ENCODE measurements at regions not wholly inside any gene's neighbourhood (a gene's known extent, or its start where the extent isn't known, plus 50 kb on each side); places are given as distances from the start of the nearest gene placed in this dataset.

DNA sequence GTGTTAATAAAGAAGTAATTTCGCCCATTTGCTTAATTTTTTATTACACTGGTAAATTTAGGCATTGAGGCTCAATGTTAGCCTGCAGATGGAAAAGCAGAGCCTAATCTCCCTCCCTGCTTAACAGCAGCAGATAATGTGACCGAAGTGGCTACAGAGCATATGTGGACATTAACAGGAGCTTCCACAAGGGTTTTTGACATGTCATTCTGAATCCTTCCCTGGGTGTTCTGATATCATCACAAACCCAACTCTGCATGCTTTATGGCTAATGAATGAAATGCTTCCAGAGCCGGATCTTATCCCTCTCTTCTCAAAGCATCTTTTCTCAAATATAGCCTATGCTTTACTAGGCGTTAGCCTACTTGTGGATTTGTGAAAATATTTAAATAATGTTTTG is 208.6 kb downstream of the CAAP1 start:
- no peak for TF ChIP-seq POLR2A (IDR thresholded peaks at IDR 0.05)
- TF ChIP-seq, protein P1, sequence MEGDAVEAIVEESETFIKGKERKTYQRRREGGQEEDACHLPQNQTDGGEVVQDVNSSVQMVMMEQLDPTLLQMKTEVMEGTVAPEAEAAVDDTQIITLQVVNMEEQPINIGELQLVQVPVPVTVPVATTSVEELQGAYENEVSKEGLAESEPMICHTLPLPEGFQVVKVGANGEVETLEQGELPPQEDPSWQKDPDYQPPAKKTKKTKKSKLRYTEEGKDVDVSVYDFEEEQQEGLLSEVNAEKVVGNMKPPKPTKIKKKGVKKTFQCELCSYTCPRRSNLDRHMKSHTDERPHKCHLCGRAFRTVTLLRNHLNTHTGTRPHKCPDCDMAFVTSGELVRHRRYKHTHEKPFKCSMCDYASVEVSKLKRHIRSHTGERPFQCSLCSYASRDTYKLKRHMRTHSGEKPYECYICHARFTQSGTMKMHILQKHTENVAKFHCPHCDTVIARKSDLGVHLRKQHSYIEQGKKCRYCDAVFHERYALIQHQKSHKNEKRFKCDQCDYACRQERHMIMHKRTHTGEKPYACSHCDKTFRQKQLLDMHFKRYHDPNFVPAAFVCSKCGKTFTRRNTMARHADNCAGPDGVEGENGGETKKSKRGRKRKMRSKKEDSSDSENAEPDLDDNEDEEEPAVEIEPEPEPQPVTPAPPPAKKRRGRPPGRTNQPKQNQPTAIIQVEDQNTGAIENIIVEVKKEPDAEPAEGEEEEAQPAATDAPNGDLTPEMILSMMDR (IDR thresholded peaks at IDR 0.05): no peak
- 78 to 81% methylated on average over 4 of the region's 4 CpGs for WGBS, 2 donors
- Histone ChIP-seq H3K9me3 (no peaks in the 10 kb centered on the region), H3K36me3 (no peaks in the 10 kb centered on the region), H3K27ac (no peak overlapping the region), H3K27me3 (no peaks in the 10 kb centered on the region), H3K4me1 (no peaks in the 10 kb centered on the region), H3K4me3 (no peak overlapping the region)
- intact Hi-C loops (cut with DNase I): no loop called here
- no peak for DNase-seq

DNA sequence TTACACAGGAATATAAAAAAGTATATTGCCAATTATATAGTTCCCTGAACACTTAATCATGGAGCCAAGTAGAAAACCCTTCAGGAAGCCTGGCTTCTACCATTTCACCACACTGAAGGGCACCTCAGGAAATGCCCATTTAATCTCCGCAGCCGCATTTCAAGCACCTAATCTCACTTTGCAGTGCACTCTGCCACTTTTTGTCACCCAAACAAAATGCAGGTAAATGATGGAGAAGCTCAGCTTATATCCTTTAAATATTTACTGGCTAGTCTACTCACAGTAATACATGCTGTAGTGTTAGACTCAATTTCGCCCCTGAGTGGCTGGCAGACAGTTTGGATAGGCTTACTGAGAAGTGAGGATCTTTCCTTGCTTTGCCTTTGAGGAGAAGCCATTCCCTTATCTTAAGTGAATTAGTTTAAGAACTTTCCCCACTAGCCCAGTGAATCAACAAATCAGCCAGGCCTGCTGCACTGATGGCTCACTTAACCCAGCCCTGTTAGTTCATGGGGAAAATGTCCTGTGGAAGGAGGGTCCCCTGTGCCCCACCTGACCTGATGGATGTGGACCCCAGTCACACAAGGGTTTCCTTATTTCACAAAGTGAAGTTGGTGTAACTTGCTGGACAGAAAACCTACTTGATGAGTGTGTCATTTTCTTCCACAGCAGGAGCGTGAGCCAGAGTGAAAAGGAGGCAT is 209.7 kb downstream of the CAAP1 start:
- Histone ChIP-seq H3K4me3 (no peak overlapping the region), H3K27ac (no peak overlapping the region), H3K36me3 (no peaks in the 10 kb centered on the region), H3K4me1 (no peaks in the 10 kb centered on the region), H3K27me3 (no peaks in the 10 kb centered on the region), H3K9me3 (no peaks in the 10 kb centered on the region)
- TF ChIP-seq POLR2A (IDR thresholded peaks at IDR 0.05): no peak
- TF ChIP-seq, protein P1 (IDR thresholded peaks at IDR 0.05): no peak
- intact Hi-C loops (cut with DNase I): no loop called here
- no peak for DNase-seq
- 72 to 94% methylated on average over 4 of the region's 4 CpGs for WGBS, 2 donors

DNA sequence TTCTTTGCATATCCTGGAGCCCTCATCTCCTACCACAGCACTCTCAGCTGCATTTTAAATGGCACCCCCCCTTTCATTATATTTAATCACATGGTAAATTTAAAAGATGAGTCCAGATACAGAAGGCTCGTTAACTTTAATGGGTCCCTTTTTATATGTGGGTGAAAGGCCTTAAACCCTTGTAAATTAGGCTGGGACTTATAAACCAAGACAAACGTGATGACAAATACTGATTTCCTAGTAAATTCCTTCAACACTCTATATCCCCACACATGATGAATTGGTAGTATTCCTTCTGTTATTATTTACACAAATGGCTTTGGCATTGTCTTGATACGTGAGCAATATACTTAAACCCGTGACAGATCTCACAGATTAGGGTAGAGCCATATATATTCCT is 210.6 kb downstream of the CAAP1 start:
- DNase-seq: no peak
- TF ChIP-seq, protein P1 (IDR thresholded peaks at IDR 0.05): no peak
- no peak for TF ChIP-seq POLR2A (IDR thresholded peaks at IDR 0.05)
- no peak overlapping the region for H3K27ac ChIP-seq
- H3K4me3 ChIP-seq: no peak overlapping the region
- no peaks in the 10 kb centered on the region for H3K27me3 ChIP-seq
- no peaks in the 10 kb centered on the region for H3K36me3 ChIP-seq
- H3K4me1 ChIP-seq: no peaks in the 10 kb centered on the region
- intact Hi-C loops (cut with DNase I): no loop called here
- 70 to 75% methylated on average over 4 of the region's 4 CpGs for WGBS, 2 donors
- no peaks in the 10 kb centered on the region for H3K9me3 ChIP-seq

GRCh38 chr9:26677965-26678706 is 214.5 kb downstream of the CAAP1 start:
- Histone ChIP-seq H3K27ac (no peak overlapping the region), H3K4me1 (no peaks in the 10 kb centered on the region), H3K4me3 (no peak overlapping the region), H3K9me3 (no peaks in the 10 kb centered on the region), H3K36me3 (no peaks in the 10 kb centered on the region), H3K27me3 (no peaks in the 10 kb centered on the region)
- WGBS, 2 donors: 56 to 64% methylated on average over 4 of the region's 4 CpGs
- no peak for DNase-seq
- TF ChIP-seq POLR2A (IDR thresholded peaks at IDR 0.05): no peak
- TF ChIP-seq, protein P1 (IDR thresholded peaks at IDR 0.05): no peak
- intact Hi-C loops (cut with DNase I): no loop called here

- no peaks in the 10 kb centered on the region for H3K36me3 ChIP-seq
- no peaks in the 10 kb centered on the region for H3K4me1 ChIP-seq
- no peaks in the 10 kb centered on the region for H3K27me3 ChIP-seq
- 56% methylated on average over 3 of the region's 3 CpGs for WGBS, 2 donors
- DNase-seq: no peak
- H3K9me3 ChIP-seq: no peaks in the 10 kb centered on the region
- no peak for TF ChIP-seq POLR2A (IDR thresholded peaks at IDR 0.05)
- TF ChIP-seq, protein P1 (IDR thresholded peaks at IDR 0.05): no peak
- intact Hi-C loops (cut with DNase I): no loop called here
- no peak overlapping the region for H3K27ac ChIP-seq
- H3K4me3 ChIP-seq: no peak overlapping the region
Measured at GRCh38 chr9:26675035-26675434, 217.6 kb downstream of the CAAP1 start.
